ENCODE measurements at regions not wholly inside any gene's neighbourhood (a gene's known extent, or its start where the extent isn't known, plus 50 kb on each side); places are given as distances from the start of the nearest gene placed in this dataset.
"Not testable (repeated sequence)": the region's sequence is repeated elsewhere in the genome, so short reads cannot be mapped to it uniquely, and the experiment has no call there.

GRCh38 chr1:60612790-60613189 lies 469.6 kb upstream of the NFIA start:
- Histone ChIP-seq H3K27ac (no peak overlapping the region), H3K9me3 (no peaks in the 10 kb centered on the region), H3K27me3 (no peaks in the 10 kb centered on the region), H3K4me1 (no peaks in the 10 kb centered on the region), H3K4me3 (no peak overlapping the region), H3K36me3 (no peaks in the 10 kb centered on the region)
- no peak for DNase-seq
- intact Hi-C loops (cut with DNase I; ENCODE audit: low total_unique reads): no loop called here
- TF ChIP-seq POLR2A (IDR thresholded peaks at IDR 0.05) (no peak), CTCF (IDR thresholded peaks at IDR 0.05) (no peak)

GRCh38 chr1:60606921-60607320 lies 475.4 kb upstream of the NFIA start:
- H3K9me3 ChIP-seq; H3K27me3 ChIP-seq; H3K4me3 ChIP-seq; H3K4me1 ChIP-seq; H3K36me3 ChIP-seq; intact Hi-C loops (cut with DNase I; ENCODE audit: low total_unique reads); H3K27ac ChIP-seq; DNase-seq: not testable (repeated sequence)

GRCh38 chr1:60600532-60600931 lies 481.8 kb upstream of the NFIA start:
- no peak for TF ChIP-seq CTCF (IDR thresholded peaks at IDR 0.05)
- no peak for TF ChIP-seq POLR2A (IDR thresholded peaks at IDR 0.05)
- no peaks in the 10 kb centered on the region for H3K4me1 ChIP-seq
- H3K4me3 ChIP-seq: no peak overlapping the region
- no peak overlapping the region for H3K27ac ChIP-seq
- no peaks in the 10 kb centered on the region for H3K27me3 ChIP-seq
- intact Hi-C loops (cut with DNase I; ENCODE audit: low total_unique reads): no loop called here
- H3K9me3 ChIP-seq: no peaks in the 10 kb centered on the region
- DNase-seq: no peak
- no peaks in the 10 kb centered on the region for H3K36me3 ChIP-seq

- intact Hi-C loops (cut with DNase I; ENCODE audit: low total_unique reads): no loop called here
- H3K36me3 ChIP-seq: no peaks in the 10 kb centered on the region
- H3K27me3 ChIP-seq: no peaks in the 10 kb centered on the region
- H3K27ac ChIP-seq: no peak overlapping the region
- no peak overlapping the region for H3K4me3 ChIP-seq
- H3K9me3 ChIP-seq: no peaks in the 10 kb centered on the region
- no peak for DNase-seq
- TF ChIP-seq POLR2A (IDR thresholded peaks at IDR 0.05): no peak
- no peak for TF ChIP-seq CTCF (IDR thresholded peaks at IDR 0.05)
- no peaks in the 10 kb centered on the region for H3K4me1 ChIP-seq
Observed at GRCh38 chr1:60599574-60599973, 482.8 kb upstream of the NFIA start.

- Histone ChIP-seq H3K36me3 (no peaks in the 10 kb centered on the region), H3K4me3 (no peak overlapping the region), H3K27ac (no peak overlapping the region), H3K27me3 (no peaks in the 10 kb centered on the region), H3K9me3 (no peaks in the 10 kb centered on the region), H3K4me1 (no peaks in the 10 kb centered on the region)
- intact Hi-C loops (cut with DNase I; ENCODE audit: low total_unique reads): no loop called here
- TF ChIP-seq POLR2A (IDR thresholded peaks at IDR 0.05): no peak
- no peak for TF ChIP-seq CTCF (IDR thresholded peaks at IDR 0.05)
- DNase-seq: no peak
Observed at GRCh38 chr1:60598041-60598910, 484.1 kb upstream of the NFIA start.
